ENCODE measurements at regions not wholly inside any gene's neighbourhood (a gene's known extent, or its start where the extent isn't known, plus 50 kb on each side); places are given as distances from the start of the nearest gene placed in this dataset.

GRCh38 chr13:79870766-79871165, 389.8 kb downstream of the NDFIP2 start:
- ChIA-PET POLR2A (no interaction called here), CTCF (no interaction called here)
- DNase-seq (ENCODE audit: low spot score) = no peak
- Mint-ChIP-seq H3K4me3 (no peak overlapping the region), H3K27me3 (ENCODE audit: low read depth) (no peaks in the 10 kb centered on the region), H3K27ac (no peak overlapping the region; the same call in 1 of the 2 replicates), H3K9me3 (no peaks in the 10 kb centered on the region), H3K36me3 (no peaks in the 10 kb centered on the region), H3K4me1 (peaks cover 24% of the 10 kb centered on the region)
- ATAC-seq = no peak
- TF ChIP-seq IRF1 (CRISPR knock-in tag; IDR thresholded peaks at IDR 0.05) (no peak), ZNF416 (CRISPR knock-in tag; IDR thresholded peaks at IDR 0.05) (no peak), USF2 (CRISPR knock-in tag; IDR thresholded peaks at IDR 0.05) (no peak), ZNF232 (CRISPR knock-in tag; IDR thresholded peaks at IDR 0.05) (no peak), E2F4 (CRISPR knock-in tag; IDR thresholded peaks at IDR 0.05; ENCODE audit: borderline replicate concordance, low read depth) (no peak), JUN (CRISPR knock-in tag; IDR thresholded peaks at IDR 0.05) (no peak), ZNF138 (CRISPR knock-in tag; conservative IDR thresholded peaks at IDR 0.05) (no peak)

- no peak for TF ChIP-seq KAT7 (CRISPR knock-in tag; IDR thresholded peaks at IDR 0.05; ENCODE audit: borderline replicate concordance)
- TF ChIP-seq AFF4 (CRISPR knock-in tag; IDR thresholded peaks at IDR 0.05; ENCODE audit: borderline replicate concordance) = no peak
- peak overlapping the region; percentile 30; the same call in 1 of the 2 replicates for H3K4me3 Mint-ChIP-seq
- CTCF ChIA-PET = no interaction called here
- H3K27me3 Mint-ChIP-seq (ENCODE audit: low read depth) = no peaks in the 10 kb centered on the region
- peak overlapping the region; percentile 93 for H3K27ac Mint-ChIP-seq
- ATAC-seq (peak; percentile 31; the same call in 1 of the 2 replicates), DNase-seq (ENCODE audit: low spot score) (no peak)
- H3K9me3 Mint-ChIP-seq = no peaks in the 10 kb centered on the region
- POLR2A ChIA-PET = no interaction called here
- peaks cover 24% of the 10 kb centered on the region for H3K4me1 Mint-ChIP-seq
- H3K36me3 Mint-ChIP-seq = no peaks in the 10 kb centered on the region
Observed at GRCh38 chr13:79870123-79870522, 389.2 kb downstream of the NDFIP2 start.

GRCh38 chr13:79869326-79869725, 388.4 kb downstream of the NDFIP2 start:
- Mint-ChIP-seq H3K4me3 (peak overlapping the region; percentile 10), H3K36me3 (no peaks in the 10 kb centered on the region), H3K27ac (peak overlapping the region; percentile 93), H3K4me1 (peaks cover 26% of the 10 kb centered on the region), H3K9me3 (no peaks in the 10 kb centered on the region), H3K27me3 (ENCODE audit: low read depth) (no peaks in the 10 kb centered on the region)
- ChIA-PET CTCF (no interaction called here), POLR2A (no interaction called here)
- TF ChIP-seq ATF2 (CRISPR knock-in tag; IDR thresholded peaks at IDR 0.05; ENCODE audit: borderline replicate concordance, low read depth) = no peak
- no peak for TF ChIP-seq NFATC4 (CRISPR knock-in tag; IDR thresholded peaks at IDR 0.05)
- no peak for TF ChIP-seq RORB (CRISPR knock-in tag; IDR thresholded peaks at IDR 0.05)
- TF ChIP-seq ZNF425 (CRISPR knock-in tag; conservative IDR thresholded peaks at IDR 0.05) = no peak
- no peak for TF ChIP-seq CREB1 (CRISPR knock-in tag; IDR thresholded peaks at IDR 0.05)
- TF ChIP-seq IRF1 (CRISPR knock-in tag; IDR thresholded peaks at IDR 0.05) = no peak
- TF ChIP-seq ESRRA (CRISPR knock-in tag; IDR thresholded peaks at IDR 0.05; ENCODE audit: borderline replicate concordance) = no peak
- no peak for TF ChIP-seq ZNF512 (CRISPR knock-in tag; IDR thresholded peaks at IDR 0.05; ENCODE audit: borderline replicate concordance)
- TF ChIP-seq NFE2L1 (CRISPR knock-in tag; IDR thresholded peaks at IDR 0.05) = no peak
- peak; percentile 49 for ATAC-seq
- no peak for DNase-seq (ENCODE audit: low spot score)
